ENCODE measurements at regions not wholly inside any gene's neighbourhood (a gene's known extent, or its start where the extent isn't known, plus 50 kb on each side); places are given as distances from the start of the nearest gene placed in this dataset.

DNA sequence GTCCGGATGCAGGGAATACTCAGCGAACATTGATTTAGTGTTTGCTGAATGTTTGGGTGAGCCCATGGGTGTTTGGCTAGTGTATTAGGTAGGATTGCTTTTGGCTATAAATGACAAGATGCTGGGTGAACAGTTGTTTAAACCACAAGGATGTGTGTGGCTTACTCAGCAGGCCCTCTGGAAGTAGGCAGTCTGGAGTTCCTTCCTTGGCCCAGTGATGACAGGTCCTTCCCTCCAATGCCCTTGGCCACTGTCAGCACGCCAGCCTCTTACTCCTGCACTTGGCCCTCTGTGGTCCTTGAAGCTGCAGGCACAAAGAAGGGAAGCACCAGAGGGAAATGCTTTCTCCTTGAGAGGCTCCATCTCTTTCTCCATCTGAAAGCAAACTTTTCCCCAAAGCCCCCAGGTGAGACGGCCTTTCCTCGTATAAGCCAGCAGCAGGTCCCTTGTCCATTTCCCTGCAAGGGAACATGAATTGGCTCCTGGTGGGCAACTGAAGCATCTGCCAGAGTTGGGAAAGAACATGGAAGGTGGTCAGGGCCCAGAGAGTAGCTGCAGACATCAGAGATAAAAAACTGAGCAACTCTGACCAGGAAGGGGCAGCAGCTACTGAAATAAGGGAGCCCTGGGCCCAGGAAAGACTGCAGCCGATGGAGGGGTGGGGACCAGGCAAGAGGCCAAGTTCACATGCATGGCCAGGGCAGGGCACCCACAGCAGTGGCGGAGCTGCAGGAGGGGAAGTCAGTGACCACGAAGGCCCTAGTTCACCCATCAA is 105.0 kb downstream of the TPRA1 start:
- peak; percentile 23 for DNase-seq (ENCODE audit: low spot score)
- intact Hi-C loops (cut with DNase I), result no loop called here
- no peak for ATAC-seq

DNA sequence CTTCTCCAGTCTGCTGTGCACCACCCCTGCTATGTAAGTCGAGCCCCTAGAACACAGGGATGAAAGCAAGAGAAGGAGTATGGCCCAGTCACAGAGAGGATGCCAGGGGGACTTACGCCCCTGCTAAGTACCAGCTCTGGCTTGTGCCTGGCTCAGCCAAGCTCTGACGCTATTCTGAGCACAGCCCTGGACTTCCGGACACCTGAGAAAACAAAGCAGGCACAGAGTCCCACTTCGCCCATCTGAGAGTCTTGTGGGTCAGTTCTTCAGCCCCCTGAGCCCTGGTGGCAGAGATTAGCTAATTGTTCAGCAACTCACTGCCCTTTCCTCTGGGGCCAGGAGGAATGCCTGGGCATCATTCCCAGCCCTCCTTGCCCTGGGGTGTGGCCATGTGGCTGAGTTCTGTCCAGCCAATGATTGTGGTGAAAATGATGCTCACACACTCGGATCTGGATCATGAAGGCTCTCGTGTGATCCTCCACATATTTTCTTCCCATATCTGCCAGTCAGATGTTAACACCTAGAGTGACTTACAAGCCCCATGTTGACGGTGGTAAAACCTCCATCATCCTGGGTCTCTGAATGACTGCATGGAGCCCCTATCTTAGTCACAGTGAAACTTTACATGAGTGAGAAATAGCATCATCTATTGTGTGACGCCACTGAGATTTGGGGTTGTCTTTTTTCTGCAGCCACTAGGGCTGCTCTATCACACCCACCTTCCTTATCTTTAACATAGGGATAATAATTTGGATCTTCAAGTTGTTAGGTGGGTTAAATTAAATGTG is 105.7 kb downstream of the TPRA1 start:
- intact Hi-C loops (cut with DNase I), result no loop called here
- DNase-seq (ENCODE audit: low spot score) (peak; percentile 9), ATAC-seq (no peak)

DNA sequence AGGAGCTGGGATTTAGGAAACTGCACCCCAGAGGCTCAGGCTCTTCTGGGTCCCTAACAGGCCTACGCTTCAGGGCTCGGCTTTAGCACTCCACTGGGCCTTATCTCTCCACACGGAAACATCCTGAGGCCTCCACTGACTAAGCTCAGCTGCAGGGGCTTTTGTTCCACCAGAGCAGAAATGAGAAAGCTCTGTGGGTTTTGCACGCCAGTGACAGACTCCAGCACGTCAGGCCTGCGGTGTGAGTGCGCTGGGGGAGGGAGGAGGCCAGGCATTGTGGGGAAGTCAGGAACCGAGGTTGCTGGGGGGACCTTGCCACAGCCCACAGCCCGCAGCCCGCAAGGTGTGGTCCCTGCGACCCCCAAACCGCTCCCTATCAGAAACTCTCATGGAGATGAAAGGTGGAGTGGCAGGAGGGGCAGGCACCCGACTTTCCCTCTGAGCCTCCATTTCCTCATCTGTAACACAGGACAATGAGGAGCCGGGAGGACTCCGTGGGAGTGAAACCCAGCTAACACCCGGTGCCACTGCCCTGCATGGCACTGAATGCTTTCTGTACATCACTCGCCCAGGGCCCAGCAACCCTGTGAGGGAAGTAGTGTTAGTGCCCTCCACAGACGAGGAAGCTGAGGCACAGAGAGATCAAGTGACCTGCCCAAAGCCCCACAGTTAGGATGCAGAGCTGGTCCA is 106.5 kb downstream of the TPRA1 start:
- intact Hi-C loops (cut with DNase I), result no loop called here
- ATAC-seq, result no peak
- DNase-seq (ENCODE audit: low spot score), result peak; percentile 47

DNA sequence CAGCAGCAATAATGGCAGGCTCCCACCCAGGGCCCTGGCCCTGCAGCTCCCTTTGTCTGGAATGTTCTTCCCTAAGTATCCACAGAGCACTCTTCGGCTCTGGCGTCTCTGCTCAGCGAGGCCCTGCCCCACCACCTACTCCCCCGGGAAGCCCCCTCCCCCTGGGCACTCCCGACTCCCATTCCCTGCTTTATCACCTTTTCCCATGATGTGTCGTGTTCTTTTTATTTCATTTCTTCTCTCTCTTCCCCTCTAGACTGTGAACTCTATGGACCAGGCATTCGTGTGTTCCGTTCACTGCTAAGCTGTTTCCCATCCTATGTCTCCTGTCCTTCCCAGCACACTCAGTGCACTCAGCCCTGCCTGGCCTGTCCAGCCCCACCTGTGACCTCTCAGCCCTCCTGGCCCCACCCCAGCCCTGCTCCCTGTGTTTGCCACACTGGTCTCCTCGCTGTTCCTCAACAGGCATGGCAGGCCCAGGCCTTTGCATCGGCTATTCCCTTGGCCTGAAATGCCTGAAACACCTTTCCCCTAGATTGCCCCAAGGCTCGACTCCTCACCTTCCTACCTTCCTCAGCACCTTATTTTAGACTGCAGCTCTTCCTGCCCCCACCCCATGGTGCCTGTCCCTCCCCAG is 107.4 kb downstream of the TPRA1 start:
- intact Hi-C loops (cut with DNase I), result no loop called here
- DNase-seq (ENCODE audit: low spot score), result peak; percentile 44
- no peak for ATAC-seq

DNA sequence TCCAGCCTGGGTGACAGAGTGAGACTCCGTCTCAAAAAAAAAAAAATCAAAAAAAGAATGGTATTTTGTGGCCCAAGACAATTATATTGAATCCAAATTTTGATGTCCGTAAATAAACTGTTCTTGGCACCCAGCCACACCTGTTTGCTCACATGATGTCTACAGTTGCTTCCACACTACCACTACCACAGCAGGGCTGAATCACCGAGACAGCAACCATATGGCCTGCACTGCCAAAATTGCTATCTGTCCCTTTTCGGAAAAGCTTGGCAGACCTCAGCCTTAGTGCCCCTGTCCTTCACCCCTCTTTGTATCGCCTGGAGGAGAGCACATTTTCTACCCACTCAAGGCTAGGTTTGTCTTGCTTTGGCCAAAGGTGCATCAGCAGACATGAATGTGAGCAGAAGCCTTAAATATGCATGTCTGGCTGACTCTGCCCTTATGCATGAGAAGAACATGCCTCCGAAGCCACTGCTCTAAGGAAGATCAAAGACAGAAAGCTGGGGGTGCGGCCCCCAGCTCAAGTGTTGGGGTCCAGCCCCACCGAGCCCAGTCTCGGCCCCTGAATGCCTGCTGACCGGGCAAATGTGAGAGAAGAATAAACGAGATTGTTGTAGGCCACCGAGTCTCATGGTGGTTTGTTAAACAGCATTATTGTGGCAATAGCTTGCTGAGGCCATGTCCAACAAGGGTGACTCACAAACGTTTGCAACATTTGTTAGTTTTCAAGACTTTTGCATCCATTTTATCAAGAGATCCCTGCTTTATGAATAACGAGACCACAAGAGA is 108.1 kb downstream of the TPRA1 start:
- ATAC-seq (no peak), DNase-seq (ENCODE audit: low spot score) (peak; percentile 49)
- intact Hi-C loops (cut with DNase I), result no loop called here

DNA sequence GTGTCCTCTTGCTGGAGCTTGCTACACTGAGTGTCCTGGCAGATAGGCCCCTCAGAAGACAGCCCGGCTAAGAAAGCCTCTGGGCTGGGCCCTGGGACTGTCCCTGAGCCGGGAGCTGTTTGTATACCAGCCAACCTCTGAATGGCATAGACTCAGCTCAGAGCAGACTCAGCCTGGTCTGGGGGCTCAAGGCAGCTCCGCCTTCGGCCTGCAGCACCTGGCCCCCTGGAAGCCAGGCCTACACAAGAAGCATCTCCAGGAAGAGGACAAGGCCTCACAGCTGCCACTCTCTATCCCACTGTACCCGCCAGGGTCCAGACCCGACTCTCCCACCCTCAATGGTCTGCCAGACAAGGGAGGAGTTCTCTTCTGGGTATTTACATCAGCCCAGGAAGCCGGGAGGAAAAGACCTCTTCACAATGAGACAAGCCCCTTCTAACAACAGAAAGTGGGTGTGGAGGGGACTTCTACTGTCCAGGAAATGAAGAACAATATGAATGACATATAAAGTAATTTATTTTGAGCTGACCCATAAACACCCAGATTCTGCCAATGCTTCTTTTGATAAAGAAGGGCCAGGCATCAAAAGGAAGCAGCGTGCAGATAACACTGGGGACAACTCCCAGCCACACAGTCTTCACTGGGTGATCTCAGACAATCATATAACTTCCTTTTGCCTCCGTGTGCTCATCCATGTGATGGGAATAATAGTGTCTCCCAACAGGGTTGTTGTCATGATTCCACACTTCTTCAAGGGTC is 110.2 kb downstream of the TPRA1 start:
- intact Hi-C loops (cut with DNase I), result no loop called here
- DNase-seq (ENCODE audit: low spot score), result peak; percentile 26
- no peak for ATAC-seq

DNA sequence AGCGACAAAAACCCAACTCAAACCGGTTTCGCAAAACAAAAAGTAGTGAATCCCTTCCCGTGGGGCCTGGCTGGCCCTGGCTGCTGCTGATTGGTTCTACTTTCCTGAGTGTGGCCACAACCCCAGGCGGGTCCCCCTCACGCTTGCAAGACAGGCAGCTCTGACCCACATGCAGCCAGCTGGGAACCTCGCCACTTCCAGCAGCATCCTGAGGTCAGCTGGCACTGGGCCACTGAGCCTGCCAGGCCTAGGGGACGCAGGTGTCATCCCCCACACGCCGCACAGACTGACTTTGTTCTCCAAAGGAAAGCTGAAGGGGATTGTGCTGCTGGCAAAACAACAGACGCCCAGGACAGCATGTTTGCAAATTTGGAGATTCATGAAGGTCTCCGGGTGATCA is 111.1 kb downstream of the TPRA1 start:
- intact Hi-C loops (cut with DNase I), result no loop called here
- ATAC-seq, result peak; percentile 58
- no peak for DNase-seq (ENCODE audit: low spot score)

DNA sequence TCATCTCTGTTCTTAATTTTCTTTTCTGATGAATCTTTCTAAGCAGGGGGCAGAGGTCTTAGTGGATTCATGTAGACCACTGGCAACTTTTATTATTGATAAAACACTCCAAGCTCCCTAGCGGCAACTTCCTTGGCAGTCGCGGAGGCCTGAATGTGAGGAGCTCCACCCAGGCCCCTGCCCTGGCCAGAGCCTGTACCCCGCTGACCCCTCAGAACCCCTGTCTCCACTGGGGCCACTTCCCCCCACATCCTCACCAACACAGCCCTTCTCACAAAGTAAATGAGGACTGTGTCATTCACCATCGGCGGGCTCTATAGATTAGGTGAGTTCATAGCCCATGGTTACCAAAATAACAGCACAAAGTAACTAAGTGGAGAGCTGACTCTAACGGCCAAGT is 111.6 kb downstream of the TPRA1 start:
- DNase-seq (ENCODE audit: low spot score) (no peak), ATAC-seq (no peak)
- intact Hi-C loops (cut with DNase I), result no loop called here

DNA sequence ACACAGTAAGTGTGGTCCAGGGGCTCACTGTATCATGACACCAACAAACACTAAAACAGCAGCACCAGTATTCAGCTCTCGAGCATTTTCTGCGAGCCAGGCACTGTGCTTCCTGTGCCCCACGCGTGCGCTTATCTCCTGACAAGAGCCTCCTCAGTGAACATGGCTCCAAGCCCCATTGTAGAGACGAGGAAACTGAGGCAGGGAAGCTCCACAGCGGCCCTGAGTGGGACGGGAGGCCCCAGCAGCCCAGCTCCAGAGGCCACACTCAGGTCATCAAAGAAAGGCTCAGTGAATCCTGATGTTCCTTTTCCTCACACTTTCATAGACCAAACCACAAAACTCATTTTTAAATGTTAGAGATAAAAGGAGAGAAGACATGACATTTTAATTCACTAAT is 113.1 kb downstream of the TPRA1 start:
- ATAC-seq (no peak), DNase-seq (ENCODE audit: low spot score) (no peak)
- intact Hi-C loops (cut with DNase I), result no loop called here

DNA sequence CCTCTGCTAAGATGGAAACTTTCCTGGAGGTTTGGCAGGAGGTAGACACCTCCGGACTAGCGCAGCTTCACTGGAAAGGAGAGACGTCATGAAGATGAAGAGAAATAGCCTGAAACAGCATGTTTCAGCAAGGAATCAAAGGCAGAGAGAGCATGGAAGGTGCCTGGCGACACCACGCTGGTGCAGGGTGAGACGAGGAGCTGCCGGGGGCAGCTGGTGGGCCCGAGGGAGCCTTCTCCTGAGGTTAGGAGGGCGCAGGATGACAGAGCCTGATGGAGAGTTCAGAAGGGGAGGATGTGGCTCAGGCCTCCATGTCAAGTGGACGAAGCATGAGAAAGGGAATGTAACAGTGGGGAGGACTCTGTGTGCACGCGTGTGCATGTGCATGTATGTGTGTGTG is 113.6 kb downstream of the TPRA1 start:
- ATAC-seq (no peak), DNase-seq (ENCODE audit: low spot score) (no peak)
- intact Hi-C loops (cut with DNase I), result no loop called here

DNA sequence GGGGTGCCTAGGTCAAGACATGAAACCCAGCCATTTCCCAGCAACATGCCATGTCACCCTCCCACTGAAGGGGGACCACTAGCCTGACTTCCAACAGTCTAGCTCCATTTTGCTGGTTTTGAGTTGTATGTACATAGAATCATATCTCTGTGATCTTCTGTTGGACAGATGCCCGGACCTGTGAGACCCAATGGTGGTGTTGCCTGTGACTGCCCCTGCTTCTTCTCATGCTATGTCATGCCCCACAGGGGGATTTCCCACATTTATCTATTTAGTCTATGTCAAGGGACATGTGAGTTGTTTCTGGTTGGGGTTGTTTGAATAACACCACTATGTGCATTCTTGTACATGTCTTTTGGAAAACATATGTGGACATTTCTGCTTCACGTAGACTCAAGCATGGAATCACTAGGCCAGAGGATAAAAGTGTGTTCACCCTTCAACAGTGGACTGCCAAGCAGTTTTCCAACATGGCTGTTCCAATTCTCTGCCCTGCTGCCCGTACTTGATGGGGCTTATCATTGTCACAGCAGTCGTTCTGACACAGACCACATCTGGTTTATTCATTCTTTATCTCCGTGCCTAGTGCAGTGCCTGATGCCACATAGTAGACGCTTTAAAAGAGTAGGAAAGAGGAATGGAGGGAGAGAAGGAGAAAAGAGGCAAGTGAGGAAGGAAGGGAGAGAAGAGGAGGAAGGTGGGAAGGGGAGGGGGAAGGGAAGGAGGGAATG is 114.4 kb downstream of the TPRA1 start:
- intact Hi-C loops (cut with DNase I), result no loop called here
- DNase-seq (ENCODE audit: low spot score) (no peak), ATAC-seq (no peak)

DNA sequence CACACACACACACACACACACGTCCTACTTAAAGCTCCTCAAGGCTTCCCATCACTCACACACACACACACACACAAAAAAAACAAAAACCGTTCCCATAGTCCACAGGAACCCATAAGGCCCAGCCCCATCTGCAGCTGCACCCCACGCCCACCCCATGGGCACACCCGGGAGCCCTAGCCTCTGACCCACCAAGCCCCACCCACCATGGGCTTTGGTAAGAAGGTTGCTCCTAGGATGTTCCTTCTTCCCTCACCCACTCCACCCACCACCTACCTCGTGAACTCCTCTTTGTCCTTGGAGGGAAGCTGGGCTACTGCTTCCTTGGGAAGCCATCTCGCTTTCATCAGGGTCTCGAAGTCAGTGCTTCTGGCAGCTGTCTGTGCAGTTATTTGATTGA is 115.1 kb downstream of the TPRA1 start:
- intact Hi-C loops (cut with DNase I), result no loop called here
- ATAC-seq (no peak), DNase-seq (ENCODE audit: low spot score) (no peak)

DNA sequence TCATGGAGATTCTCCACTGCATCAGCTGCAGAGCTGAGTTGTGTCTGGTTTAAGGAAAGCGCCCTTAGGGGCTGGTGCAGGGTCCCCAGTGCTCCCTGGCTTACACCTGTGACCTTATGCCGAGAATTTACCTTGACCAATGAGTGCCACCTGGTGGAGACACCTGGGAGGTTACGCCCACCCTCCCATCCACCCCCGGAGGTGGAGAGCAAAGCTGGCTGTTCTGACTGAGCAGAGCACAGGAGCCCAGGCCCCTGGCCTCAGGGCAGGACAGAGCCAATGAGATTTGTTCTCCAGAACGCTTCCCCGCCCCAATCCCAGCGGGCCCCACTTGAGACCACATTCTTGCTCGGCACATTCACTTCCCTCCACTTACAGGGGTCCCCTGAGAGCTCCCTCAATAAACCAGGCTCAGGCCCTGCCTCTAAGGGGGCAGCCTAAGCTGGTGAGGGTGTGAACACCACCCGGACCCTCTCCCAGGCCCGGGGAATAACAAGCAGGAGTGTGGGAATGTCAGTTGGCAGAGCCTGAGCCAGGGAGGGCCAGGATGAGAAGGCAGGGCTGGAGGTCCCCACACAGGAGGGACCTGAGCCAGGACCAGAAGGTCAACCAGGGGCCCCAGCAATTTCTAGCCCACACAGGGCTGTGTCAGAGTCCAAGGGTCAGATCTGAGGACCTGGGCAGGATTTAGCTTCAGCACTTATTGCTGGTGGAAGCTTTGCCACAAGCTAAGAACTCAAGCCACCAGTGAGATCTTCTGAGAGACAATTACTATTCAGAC is 117.1 kb downstream of the TPRA1 start:
- ATAC-seq (no peak), DNase-seq (ENCODE audit: low spot score) (no peak)
- intact Hi-C loops (cut with DNase I), result no loop called here

DNA sequence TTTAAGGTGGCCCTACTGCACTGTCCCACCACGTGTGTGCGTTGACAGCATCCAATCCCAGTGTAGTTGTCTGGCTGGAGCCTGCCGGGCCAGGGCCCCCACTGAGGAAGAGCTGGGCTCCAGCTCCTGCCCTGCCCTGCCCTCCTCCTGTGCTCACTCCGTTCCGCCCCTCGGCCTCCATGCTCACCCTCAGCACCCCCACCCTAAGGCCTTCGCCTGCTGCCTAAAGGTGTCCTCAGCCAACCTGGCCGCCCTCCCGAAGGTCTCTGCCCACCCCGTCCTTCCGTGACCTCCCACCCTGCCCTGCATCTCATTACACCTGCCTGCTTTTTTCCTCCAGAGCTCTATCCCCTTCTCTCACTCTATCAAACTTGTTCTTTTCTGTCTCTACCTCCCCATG is 118.0 kb downstream of the TPRA1 start:
- ATAC-seq (no peak), DNase-seq (ENCODE audit: low spot score) (no peak)
- intact Hi-C loops (cut with DNase I), result no loop called here

DNA sequence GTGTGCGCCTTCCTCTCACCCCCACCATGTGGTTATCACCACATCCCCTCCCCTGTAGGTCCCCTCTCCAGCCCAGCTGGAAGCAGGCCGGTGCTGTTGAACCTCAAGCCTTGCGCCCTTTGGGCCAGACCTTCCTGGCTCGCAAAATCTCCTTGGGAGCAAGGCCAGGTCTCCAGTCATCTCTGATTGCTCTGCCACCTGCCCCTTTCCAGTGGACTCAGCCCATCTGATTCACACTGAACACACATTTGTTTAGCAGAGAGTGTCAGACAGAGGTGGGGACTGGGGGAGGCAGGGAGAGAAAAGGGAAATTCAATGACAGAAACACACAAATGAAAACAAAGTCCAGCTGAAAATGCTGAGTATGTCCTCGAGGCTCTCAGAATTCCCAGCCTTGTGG is 119.4 kb downstream of the TPRA1 start:
- ATAC-seq (no peak), DNase-seq (ENCODE audit: low spot score) (no peak)
- intact Hi-C loops (cut with DNase I), result no loop called here

DNA sequence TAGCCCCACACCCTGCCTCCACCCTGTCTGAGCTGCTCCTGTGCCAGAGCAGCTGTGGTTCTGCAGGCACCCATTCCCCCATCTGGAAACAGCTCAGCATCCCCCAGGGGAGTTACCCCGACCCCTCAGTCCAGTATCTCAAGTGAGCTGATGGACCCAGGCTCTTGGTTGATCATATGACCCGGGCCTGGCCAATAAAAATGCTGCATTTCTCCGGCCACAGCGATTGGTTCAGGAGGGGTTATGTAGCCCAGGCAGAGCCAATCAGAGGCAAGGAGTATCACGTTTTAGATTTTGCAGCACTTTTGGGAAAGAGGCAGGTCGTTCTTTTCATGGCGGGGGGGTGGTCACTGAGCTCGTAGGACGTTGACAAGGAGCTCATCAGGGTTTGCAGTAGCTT is 120.8 kb downstream of the TPRA1 start:
- intact Hi-C loops (cut with DNase I), result loop anchor here (10.0 kb wide), 1 partner anchor 795 kb away; no protein-coding TSS in a partner anchor
- ATAC-seq, result no peak

DNA sequence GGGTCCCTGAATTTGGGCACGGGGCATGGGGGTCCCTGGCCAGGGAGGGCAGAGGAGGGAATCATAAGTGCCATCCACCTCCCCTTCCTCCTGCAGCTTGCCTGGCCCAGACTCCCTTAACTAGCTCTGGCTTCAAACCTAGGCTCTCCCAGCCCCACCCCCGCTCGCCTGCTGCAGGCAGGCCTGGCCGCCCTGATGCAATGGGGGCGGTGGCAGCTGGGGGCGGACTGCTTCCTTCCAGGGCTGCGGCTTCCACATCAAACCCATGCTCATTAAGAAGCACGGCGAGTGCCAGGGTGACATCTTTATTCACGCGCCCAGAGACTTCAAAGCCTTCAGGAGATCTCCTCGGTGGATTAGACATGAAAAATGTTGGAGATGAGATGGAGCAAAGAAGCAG is 123.1 kb downstream of the TPRA1 start:
- intact Hi-C loops (cut with DNase I), result loop anchor here (10.0 kb wide), 1 partner anchor 793 kb away; no protein-coding TSS in a partner anchor
- DNase-seq (ENCODE audit: low spot score) (no peak), ATAC-seq (no peak)

More for the DNA sequence above, 120.8 kb downstream of the TPRA1 start:
- DNase-seq (ENCODE audit: low spot score), result no peak
